Stromal cell of bone marrow (primary cell): ENCODE measurements at regions not wholly inside any gene's neighbourhood (a gene's known extent, or its start where the extent isn't known, plus 50 kb on each side); places are given as distances from the start of the nearest gene placed in this dataset.

Experiments used
- DNase-seq: peaks from one replicate; pipeline ENCODE4 v3.0.0-alpha.2; 2012; ENCODE audit warnings: low read depth

DNA sequence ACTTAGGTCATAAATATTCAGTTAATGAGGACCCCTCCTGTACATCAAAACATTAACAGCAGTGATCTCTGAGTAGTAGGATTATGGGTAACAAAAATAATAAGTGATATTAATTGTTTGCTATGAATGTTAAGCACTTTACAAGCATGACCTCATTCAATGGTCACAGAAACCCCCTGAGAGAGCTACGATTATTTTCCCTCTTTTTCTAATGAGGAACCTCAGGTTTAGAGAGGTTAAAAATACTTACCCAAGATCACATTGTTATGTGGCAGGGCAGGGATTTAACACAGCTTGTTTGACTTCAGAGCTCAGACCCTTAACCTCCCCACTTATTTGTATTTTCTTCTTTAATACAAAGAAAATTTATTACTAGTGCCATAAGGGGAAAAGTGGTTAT lies 228.2 kb downstream of the TBL1XR1 start:
- no peak for DNase-seq

DNA sequence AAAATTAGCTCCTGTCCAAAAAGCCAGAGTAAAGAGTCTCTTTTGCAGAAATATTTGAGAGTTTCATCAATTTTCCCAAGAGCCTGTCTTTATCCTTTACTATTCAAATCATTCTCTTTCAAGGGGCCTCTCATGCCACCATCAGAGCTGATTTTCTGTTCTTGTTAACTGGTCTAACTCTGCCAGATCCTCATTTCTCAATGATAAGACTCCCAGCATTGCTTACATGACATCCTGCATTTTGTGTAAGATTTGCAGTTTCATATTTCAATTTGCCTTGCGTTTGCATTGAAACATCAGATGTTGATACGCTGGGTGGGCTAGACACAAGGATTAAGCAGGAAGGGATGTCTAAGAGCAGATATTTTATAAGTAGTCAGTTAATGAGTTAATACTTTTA lies 228.7 kb downstream of the TBL1XR1 start:
- no peak for DNase-seq

DNA sequence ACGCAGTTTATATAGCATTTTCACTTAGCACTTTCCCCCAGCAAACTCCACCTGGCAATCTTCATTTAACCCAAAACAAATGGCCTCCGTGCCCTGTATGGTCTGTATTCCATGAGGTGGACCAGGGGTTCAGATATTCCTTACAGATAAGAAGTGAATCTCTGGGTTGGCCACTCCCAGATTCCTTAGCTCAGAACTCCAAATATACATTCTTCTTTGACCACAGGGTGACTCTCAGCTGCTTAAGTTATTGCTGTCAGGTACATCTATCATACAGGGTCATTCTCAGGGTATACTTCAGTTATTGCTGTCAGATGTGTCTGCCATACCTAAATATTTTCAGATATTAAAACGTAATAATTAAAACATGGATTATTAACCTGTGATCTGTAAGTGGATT lies 229.8 kb downstream of the TBL1XR1 start:
- DNase-seq, result no peak

DNA sequence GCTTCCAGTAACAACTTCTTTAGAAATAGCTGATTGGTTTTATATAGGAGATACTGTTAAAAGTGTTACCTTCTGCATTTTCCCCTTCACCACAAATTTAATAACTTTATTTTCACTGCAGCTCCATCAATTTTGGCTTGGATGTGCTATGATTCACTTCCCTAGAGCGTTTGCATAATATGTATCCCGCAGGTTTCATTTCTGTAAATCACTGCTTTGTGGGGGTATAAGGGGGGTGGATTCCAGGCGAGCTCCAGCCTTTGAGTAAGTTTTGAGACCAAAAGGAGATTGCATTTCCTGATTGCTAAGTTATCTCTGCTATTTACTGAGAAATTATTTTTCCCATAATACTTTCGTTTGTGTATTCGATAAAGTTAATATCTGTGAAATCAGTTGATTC lies 232.6 kb downstream of the TBL1XR1 start:
- DNase-seq, result no peak

DNA sequence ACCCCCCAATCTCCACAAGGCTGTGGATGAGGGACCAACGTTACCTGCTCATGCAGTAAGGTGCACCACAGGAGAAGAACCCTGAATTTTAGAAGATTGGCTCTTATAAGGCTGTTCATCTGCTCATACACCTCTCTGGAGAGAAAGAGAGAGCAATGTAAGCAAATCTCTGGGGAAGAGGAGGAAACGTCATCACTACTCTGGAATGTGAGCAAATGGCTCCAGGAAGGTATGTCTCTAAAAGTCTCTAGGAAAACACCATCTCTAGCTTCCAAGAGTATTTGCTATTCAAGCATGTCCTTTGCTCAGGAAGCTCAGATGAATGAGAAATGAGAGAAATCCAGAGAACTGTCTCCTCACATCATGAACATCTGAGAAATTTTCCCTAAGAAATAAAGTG lies 235.4 kb downstream of the TBL1XR1 start:
- no peak for DNase-seq

DNA sequence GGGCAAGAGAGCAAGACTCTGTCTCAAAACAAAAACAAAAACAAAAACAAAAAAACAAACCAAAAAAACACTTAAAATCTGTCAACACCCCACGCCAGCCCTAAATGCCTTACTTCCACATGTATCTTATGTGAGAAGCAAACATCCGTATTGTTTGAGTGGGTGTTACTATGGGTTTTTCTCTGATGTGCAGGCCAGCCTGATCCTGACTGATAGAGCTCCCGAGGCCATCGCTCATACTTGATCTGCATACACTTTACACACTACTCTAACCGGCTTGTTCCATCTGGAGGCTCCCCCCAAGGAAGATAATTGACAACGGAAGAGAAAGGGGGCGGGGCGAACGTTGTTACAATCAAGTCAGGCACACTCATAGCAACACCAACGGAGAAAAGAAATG lies 237.4 kb downstream of the TBL1XR1 start:
- no peak for DNase-seq

DNA sequence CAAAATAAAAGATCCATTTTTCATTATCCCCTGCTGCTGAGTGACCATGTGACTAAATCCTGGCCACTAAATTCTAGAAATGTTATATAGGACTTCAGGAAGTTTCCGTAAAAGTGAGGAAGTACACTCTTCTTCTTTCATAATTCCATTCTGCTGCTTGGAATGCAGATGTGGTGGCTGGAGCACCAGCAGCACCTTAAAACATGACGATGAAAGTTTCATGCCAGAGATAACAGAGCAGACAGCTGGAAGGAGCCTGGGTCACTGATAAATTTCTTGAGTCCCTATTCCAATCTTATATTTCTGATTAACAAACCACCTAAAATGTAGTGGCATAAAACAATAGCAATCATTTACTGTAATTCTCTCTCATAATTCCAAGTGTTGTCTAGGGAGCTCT lies 238.7 kb downstream of the TBL1XR1 start:
- DNase-seq, result no peak

DNA sequence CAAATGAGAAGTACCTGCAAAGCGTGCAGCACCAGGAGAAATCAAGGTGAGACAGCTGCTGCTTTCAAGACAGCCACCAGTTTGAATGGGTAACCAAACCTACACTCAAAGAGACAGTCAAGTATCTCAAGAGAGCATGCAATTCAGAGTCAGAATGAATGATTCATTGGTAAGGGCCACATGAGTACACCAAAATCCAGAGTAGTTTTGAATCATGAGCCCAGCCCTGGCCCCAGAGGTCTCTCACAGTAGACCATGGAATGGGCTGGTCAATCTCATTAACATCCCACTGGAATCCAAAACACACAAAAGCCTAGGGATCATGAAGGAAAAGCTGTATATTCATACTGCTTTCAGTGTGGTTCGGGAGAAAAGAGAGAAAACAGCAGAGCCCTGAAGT lies 242.8 kb downstream of the TBL1XR1 start:
- DNase-seq, result no peak

DNA sequence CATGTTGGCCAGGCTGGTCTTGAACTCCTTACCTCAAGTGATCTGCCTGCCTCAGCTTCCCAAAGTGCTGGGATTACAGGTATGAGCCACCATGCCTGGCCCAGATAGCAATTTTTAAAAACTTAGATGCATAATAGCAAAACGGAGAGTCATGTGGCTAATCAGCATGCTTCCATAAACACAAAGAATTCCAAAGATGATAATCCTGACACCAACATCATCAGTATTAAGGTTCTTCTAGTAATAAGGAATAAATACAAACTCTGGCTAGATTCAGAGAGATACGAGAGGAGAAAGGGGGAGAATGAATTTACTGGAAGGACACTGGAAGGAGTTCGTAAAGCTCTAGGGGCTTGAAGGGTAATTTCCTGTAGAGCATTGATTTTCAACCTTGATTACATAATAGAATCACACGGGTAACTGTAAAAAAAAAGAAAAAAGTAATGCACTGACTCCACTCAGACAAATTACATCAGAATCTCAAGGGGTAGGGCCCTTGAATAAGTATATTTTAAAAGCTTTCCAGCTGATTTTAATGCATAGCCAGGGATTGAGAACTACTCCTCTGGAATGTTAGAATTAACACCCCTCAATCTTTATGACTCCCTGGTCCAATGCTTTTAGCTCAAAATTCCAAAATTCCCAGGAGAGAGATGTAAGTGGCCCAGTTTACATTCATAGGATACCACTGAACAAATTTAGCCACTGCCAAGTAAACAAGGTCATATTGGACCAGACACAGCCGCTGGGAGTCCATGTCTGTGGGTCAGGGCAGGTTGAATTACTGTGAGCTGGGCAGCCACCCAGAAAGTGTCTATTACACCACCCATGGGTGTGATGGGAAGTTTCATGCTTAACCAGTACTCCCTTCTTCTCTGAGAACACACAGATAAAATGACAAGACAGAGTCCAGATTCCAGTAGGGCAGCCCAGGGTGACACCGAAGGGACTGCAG lies 243.9 kb downstream of the TBL1XR1 start:
- peak; percentile 54 for DNase-seq

DNA sequence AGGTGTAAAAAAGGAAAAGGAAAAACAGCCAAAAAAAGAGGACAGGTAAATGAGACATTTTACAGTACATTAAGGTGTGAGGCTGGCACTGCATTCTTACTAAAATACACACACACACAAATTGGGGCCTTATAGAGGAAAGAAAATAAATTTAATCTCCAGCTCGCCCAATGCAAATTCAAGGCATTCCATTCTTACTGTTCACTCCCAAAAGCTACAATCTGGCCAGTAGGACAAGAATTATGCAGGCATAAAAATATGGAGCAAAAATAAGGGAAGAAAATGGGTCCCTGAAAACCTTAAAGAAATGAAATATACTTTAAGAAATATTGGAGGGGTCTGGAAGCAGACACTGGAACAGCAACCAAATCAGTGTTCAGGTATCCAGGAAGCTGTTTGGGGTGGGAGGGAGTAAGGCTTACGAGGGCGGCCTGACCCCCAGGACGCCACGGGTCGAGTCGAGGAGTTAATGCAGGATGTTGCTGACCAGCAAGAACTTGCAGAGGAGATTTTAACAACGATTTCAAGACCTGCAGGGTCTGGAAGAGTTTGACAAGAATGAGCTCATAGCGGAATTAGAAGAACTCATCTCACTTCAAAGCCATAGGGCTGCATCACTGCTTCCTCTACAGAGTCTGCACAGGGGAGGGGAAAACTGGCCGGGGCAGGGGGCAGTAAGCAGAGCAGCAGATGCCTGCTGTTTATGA lies 245.5 kb downstream of the TBL1XR1 start:
- DNase-seq, result no peak

DNA sequence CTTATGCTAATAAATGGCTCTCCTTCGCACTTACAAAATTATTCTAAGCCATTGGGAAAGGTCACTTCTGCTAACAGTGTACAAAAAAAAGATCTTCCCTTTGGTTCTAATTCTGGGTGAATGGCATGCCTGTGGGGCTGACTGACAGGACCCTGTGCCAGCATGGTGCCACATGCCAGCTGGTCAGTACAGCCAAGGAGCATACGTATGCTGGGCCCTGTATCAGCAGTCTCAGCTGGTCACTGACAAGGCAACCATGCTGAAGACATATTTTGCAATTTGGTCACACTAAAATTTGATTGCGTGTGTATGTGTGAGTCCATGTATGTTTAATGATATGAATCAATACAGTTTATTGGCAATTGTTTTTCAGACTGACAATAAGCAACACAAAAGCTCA lies 246.1 kb downstream of the TBL1XR1 start:
- DNase-seq, result no peak

DNA sequence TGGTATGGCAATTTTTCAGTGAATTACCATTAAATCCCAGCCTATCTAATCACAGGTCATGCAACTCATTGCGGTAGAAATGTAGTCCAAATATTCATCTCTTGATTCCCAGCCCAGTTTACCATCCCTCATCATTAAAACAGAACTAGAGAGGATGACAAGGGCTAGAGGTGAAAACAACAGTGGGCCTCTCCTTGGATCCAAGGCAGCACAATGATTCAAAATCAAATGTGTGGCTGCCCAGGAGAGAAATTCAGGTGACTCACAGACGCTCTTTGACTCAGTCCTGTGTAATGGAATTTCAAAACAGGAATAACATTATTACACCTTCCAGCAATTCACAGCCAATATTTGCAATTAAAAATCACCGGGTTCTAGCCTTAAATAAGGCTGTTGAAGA lies 246.5 kb downstream of the TBL1XR1 start:
- DNase-seq, result no peak

DNA sequence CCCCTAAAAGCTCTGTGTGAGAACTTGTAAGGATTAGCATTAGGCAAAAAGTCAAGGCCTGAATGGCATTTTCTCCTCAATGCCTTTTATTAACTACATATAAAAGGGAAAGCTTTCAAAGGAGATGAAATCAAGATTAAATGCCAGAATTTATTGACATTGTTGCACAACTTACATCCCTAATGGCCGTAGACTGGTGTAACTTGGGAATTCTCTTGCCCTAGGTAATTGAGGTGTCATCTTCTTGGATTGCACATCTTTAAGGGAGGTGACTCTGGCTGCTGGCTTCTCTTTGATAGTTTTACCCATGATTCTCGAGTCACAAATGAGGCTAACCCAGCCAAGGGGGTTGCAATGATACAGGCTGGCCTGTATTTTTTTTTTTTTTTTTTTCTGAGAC lies 249.1 kb downstream of the TBL1XR1 start:
- DNase-seq, result no peak

DNA sequence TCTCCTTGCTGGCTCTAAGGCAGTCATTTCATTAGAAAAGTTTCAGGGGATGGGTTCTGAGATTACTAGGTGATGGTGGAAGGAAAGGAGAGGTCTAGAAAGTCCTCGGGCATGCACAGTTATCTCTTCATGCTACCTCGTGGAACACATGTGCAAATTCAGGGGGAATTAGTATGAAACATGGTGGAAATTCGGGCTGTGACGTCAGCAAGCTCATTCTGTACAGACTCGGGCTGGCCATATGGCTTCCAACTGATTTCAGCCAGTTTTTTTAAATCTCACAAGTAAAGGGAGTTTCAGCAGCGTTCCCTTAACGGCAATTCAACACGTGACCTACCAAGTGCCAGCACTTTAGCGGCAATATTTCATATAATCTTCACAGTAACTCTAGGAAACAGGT lies 251.1 kb downstream of the TBL1XR1 start:
- DNase-seq, result no peak

DNA sequence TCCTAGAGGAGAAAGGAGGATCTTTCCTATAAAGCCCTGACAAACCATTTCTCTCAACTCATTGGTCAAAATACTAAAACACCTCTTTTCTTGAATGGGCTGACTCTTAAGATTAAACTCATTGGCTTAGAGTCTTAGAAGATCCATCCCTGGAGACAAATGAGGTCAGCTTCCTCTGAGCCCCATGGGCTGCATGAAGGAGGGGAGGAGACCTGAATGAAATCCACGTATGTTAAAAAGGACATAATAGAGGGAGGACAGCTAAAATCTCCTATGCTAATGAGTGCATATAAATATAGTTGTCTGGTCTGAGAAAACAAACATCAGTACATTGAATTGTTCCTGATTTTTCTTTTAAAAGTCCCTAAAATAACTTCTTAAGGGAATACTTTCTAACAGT lies 255.0 kb downstream of the TBL1XR1 start:
- DNase-seq, result no peak

DNA sequence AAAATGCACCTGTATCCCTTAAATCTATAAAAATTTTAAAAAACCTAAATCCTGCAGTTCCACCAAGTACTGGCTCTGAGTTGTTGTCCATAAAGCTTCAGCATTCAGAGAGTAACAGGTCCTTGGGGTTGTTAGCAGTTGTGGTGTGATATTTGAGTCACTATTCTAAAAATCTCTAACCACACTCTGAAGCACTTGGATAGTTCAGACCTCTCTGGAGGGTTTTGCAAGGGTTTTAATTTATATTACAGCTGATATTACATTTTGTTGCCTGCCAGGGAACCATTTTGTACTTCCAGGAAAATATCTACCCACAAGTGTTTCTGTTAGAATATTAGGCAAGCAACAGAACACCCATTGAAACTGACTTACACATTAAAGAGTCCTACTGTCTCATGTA lies 255.6 kb downstream of the TBL1XR1 start:
- peak; percentile 44 for DNase-seq

DNA sequence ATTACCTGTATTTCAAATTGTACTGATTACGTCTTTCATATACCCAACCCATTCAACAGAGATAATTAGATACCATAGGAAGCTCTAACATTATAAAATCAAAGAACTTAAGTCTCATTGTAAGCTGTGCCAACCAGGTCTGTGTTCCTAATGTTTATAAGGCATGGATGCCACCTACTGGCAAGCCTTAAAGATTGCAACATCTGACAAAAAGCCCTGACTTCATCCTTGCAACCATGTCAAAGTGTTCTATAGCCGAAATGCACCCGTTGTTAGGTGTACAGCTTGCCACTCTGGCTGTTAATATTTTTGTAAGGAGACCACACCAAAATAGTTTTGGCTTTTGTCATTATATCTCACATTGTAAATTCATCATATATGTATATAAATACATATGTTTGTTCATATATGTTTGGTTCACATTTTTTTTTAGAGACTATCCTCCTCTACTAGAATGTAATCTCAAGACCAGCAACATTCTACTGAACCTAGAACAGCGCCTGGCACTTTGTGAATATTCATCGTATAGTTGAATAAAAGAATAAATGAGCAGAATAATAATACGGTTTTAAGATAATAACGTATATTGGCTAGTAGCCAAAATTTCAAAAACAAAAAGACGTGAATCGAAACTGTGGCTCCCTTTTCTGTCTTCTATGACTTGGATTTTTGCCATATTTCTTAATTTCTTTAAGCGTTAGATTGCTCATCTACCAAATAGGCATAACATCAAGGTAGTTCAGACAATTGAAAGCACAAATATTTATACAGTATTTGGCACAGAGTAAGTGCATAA lies 258.1 kb downstream of the TBL1XR1 start:
- DNase-seq, result peak; percentile 63

DNA sequence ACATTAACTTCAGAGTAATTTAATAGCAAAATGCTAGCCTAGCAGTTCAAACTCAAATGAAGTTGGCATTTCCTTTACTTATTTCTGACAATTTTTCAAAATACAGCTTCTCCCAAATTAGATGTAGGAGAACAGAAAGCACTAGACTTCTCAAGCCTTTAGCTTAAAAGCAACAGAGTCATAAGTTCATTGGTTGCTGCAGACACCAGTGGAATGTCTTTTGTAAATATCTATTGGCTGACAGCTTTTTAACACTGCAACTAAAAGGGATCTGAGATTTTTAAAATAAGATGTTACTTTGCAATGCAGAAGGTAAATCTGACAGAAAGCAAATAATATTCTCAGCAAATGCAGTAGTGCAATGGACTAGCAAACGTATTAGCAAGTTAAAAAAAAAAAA lies 259.3 kb downstream of the TBL1XR1 start:
- no peak for DNase-seq

DNA sequence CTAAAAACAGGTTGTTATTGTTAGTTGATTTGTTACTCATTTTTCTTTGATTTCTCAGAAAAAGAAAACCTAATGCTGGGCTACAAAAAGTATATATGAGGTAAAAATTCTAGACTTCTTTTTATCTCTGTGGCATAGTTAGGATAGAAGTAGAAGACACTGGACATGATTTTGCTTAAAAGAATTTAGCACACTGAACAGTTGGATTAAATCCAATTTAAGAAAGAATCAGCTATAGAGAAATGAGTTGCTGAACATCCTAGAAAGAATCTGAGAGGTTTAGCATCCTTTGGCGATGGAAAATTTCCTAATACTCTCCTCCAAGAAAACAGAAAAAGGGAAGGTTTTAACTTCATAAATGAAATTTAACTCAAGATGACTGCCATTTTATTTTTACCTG lies 259.7 kb downstream of the TBL1XR1 start:
- no peak for DNase-seq

DNA sequence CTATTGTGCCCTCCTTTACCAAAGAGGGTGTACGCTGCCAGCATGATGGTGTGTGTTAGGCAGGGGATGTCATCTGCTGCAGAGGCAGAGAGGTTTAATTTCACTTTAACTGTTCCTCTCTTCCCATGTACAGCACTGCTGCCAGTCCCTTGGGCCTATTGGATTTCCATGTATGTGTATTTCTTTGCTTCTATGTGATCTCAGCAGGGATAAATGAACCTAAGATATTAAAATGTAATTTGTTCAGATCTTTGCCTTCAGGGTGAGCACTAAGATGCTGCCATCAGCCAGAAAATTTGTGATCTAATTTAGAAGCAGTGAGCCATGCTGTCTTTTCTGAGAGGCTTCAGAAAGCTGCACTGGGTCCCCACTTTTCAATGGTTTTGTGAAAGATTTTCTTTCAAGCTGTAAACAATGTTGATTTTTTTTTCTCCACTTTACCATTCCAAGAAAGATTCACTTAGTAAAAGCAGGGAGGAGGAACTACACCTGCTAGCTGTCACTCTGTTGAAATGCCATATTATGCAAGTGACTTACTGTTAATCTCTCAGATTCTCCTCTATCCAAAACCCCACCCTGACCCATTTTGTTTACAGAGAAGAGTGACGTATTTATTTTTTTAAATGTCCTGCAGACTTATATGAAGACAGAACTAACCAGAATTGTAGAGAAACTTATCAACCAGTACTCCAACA lies 261.9 kb downstream of the TBL1XR1 start:
- no peak for DNase-seq

DNA sequence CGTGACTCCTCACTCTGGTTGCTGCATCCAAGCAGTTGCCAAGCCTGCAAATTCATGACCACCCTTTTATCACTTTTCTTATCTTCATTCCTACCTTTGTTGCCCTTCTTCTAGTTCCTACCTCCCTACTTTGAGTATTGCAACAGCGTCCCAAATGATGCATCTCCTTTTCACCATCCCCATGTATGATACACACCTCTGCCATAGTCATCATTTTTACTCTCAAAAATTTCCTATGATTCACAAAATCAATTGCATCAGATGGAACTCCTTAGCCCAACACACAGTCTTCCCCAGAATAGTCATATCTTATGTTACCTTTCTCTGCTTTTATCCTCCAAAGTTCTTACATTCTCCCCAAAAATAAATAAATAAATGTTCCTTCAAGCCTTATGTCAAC lies 262.6 kb downstream of the TBL1XR1 start:
- DNase-seq, result no peak

DNA sequence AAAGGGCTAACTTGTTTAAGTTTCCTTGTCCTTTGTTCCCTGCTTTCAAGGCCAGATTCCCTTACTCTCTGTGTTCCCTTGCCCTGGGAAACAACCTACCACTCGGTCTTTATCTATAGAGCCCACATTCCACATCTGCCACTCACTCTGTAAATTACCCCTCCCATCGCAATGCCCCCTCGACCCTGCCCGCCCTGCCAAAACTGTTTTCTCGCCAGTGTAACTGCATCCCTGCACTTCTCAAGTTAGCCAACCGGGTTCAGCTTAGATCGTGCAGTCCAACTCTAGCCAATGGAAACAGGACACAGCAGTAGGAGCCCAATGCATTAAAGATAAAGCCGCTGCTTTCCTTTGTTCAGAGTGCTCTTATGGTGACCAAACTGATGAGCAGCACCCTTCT lies 263.6 kb downstream of the TBL1XR1 start:
- no peak for DNase-seq
